ENCODE measurements at regions not wholly inside any gene's neighbourhood (a gene's known extent, or its start where the extent isn't known, plus 50 kb on each side); places are given as distances from the start of the nearest gene placed in this dataset.

GRCh38 chr9:111726949-111727348 is 65.5 kb downstream of the GNG10 start (continued):
- TF ChIP-seq, protein P1, sequence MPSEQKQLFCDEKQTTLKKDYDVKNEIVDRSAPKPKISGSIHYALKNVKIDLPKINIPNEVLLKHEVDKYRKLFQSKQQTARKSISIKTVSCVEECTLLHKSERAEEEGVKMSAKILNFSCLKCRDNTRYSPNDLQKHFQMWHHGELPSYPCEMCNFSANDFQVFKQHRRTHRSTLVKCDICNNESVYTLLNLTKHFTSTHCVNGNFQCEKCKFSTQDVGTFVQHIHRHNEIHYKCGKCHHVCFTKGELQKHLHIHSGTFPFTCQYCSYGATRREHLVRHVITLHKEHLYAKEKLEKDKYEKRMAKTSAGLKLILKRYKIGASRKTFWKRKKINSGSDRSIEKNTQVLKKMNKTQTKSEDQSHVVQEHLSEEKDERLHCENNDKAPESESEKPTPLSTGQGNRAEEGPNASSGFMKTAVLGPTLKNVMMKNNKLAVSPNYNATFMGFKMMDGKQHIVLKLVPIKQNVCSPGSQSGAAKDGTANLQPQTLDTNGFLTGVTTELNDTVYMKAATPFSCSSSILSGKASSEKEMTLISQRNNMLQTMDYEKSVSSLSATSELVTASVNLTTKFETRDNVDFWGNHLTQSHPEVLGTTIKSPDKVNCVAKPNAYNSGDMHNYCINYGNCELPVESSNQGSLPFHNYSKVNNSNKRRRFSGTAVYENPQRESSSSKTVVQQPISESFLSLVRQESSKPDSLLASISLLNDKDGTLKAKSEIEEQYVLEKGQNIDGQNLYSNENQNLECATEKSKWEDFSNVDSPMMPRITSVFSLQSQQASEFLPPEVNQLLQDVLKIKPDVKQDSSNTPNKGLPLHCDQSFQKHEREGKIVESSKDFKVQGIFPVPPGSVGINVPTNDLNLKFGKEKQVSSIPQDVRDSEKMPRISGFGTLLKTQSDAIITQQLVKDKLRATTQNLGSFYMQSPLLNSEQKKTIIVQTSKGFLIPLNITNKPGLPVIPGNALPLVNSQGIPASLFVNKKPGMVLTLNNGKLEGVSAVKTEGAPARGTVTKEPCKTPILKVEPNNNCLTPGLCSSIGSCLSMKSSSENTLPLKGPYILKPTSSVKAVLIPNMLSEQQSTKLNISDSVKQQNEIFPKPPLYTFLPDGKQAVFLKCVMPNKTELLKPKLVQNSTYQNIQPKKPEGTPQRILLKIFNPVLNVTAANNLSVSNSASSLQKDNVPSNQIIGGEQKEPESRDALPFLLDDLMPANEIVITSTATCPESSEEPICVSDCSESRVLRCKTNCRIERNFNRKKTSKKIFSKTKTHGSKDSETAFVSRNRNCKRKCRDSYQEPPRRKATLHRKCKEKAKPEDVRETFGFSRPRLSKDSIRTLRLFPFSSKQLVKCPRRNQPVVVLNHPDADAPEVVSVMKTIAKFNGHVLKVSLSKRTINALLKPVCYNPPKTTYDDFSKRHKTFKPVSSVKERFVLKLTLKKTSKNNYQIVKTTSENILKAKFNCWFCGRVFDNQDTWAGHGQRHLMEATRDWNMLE (tag by site-specific recombination; conservative IDR thresholded peaks at IDR 0.05; ENCODE audit: low read depth): no peak
- TF ChIP-seq KLF10 (tag by site-specific recombination; IDR thresholded peaks at IDR 0.05) (no peak), ZFP41 (tag by site-specific recombination; IDR thresholded peaks at IDR 0.05; ENCODE audit: borderline replicate concordance) (no peak), ZFP69B (tag by site-specific recombination; IDR thresholded peaks at IDR 0.05) (no peak), ZNF37A (tag by site-specific recombination; IDR thresholded peaks at IDR 0.05) (no peak), SCRT1 (tag by site-specific recombination; IDR thresholded peaks at IDR 0.05; ENCODE audit: borderline replicate concordance) (no peak), ZNF768 (tag by site-specific recombination; IDR thresholded peaks at IDR 0.05) (no peak), ZNF391 (tag by site-specific recombination; IDR thresholded peaks at IDR 0.05; ENCODE audit: borderline replicate concordance, low read depth) (no peak)

DNA sequence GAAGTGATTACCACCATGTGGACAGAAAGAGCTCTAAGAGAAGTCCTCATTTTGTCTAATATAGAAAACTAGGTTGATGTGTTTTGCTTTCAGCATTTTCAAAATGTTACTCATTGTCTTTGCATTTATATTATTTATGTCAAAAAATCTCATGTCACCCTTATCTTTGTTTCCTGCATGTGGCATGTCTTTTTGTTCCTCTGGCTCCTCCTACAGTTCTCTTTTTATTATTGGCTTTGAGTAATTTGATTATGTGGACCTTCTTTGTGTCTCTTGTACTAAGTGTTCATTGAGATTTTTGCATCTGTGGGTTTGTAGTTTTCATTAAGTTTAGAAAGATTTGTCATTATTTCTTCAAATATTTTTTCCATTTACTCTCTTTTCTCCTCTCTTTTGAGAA is 58.8 kb downstream of the GNG10 start:
- Histone ChIP-seq H3K36me3 (ENCODE audit: control insufficient read depth in 2 of 2, insufficient read depth in 1 of 2, low read length in 2 of 2) (no peaks in the 10 kb centered on the region), H3K4me3 (ENCODE audit: low read depth, low read length) (no peak overlapping the region), H3K9me3 (ENCODE audit: control insufficient read depth, insufficient read depth, low read depth, low read length) (no peaks in the 10 kb centered on the region), H3K27ac (ENCODE audit: extremely low read depth, low read depth, low read length) (no peak overlapping the region), H3K4me1 (ENCODE audit: control insufficient read depth, insufficient read depth, low read length) (no peaks in the 10 kb centered on the region)
- ChIA-PET CTCF (interaction anchor here (1.0 to 1.3 kb wide), 2 partner anchors 35 to 122 kb away, joined by 3 to 4 read pairs; no protein-coding TSS in a partner anchor), POLR2A (no interaction called here)
- TF ChIP-seq, protein P2, sequence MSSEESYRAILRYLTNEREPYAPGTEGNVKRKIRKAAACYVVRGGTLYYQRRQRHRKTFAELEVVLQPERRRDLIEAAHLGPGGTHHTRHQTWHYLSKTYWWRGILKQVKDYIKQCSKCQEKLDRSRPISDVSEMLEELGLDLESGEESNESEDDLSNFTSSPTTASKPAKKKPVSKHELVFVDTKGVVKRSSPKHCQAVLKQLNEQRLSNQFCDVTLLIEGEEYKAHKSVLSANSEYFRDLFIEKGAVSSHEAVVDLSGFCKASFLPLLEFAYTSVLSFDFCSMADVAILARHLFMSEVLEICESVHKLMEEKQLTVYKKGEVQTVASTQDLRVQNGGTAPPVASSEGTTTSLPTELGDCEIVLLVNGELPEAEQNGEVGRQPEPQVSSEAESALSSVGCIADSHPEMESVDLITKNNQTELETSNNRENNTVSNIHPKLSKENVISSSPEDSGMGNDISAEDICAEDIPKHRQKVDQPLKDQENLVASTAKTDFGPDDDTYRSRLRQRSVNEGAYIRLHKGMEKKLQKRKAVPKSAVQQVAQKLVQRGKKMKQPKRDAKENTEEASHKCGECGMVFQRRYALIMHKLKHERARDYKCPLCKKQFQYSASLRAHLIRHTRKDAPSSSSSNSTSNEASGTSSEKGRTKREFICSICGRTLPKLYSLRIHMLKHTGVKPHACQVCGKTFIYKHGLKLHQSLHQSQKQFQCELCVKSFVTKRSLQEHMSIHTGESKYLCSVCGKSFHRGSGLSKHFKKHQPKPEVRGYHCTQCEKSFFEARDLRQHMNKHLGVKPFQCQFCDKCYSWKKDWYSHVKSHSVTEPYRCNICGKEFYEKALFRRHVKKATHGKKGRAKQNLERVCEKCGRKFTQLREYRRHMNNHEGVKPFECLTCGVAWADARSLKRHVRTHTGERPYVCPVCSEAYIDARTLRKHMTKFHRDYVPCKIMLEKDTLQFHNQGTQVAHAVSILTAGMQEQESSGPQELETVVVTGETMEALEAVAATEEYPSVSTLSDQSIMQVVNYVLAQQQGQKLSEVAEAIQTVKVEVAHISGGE (tag by site-specific recombination; conservative IDR thresholded peaks at IDR 0.05; ENCODE audit: low read depth): no peak
- TF ChIP-seq ZNF404 (tag by site-specific recombination; IDR thresholded peaks at IDR 0.05): no peak
- TF ChIP-seq ZNF426 (tag by site-specific recombination; IDR thresholded peaks at IDR 0.05): no peak
- TF ChIP-seq ZNF76 (tag by site-specific recombination; IDR thresholded peaks at IDR 0.05; ENCODE audit: borderline replicate concordance, low read depth): no peak
- TF ChIP-seq ZBTB48 (tag by site-specific recombination; IDR thresholded peaks at IDR 0.05): no peak
- no peak for TF ChIP-seq WT1 (tag by site-specific recombination; IDR thresholded peaks at IDR 0.05)
- TF ChIP-seq ZFP41 (tag by site-specific recombination; IDR thresholded peaks at IDR 0.05; ENCODE audit: borderline replicate concordance): no peak
- TF ChIP-seq ZNF146 (tag by site-specific recombination; IDR thresholded peaks at IDR 0.05): no peak
- TF ChIP-seq ZNF362 (tag by site-specific recombination; IDR thresholded peaks at IDR 0.05): no peak
- no peak for TF ChIP-seq GLIS1 (tag by site-specific recombination; IDR thresholded peaks at IDR 0.05)
- no peak for TF ChIP-seq PRDM10 (tag by site-specific recombination; IDR thresholded peaks at IDR 0.05)
- no peak for TF ChIP-seq SCRT1 (tag by site-specific recombination; IDR thresholded peaks at IDR 0.05; ENCODE audit: borderline replicate concordance)
- TF ChIP-seq ZNF138 (tag by site-specific recombination; IDR thresholded peaks at IDR 0.05; ENCODE audit: borderline replicate concordance): no peak
- no peak for TF ChIP-seq ZBTB17 (tag by site-specific recombination; IDR thresholded peaks at IDR 0.05)
- TF ChIP-seq YY1 (tag by site-specific recombination; IDR thresholded peaks at IDR 0.05): no peak
- TF ChIP-seq ZNF2 (tag by site-specific recombination; IDR thresholded peaks at IDR 0.05): no peak

Data from HEK293 (cell line).